Endothelial cell of umbilical vein (primary cell): ENCODE measurements at regions not wholly inside any gene's neighbourhood (a gene's known extent, or its start where the extent isn't known, plus 50 kb on each side); places are given as distances from the start of the nearest gene placed in this dataset.

Source experiments
- CTCF ChIP-seq, 2 donors: IDR thresholded peaks; 1 replicate in 1 of 2; 2 replicates in 1 of 2; pipeline ENCODE4 v1.5.1; 2011; ENCODE audit warnings: low read length in 2 of 2, mild to moderate bottlenecking in 2 of 2, moderate library complexity in 2 of 2, control low read depth in 1 of 2, inconsistent platforms in 1 of 2, low read depth in 1 of 2; ENCODE audit not compliant: insufficient read depth in 1 of 2; ENCODE audit errors: extremely low read depth in 1 of 2
- EZH2 ChIP-seq: IDR thresholded peaks from 2 replicates; pipeline ENCODE4 v1.6.1; 2012; ENCODE audit warnings: borderline replicate concordance, low read depth, mild to moderate bottlenecking, moderate library complexity, low read length, inconsistent platforms; ENCODE audit not compliant: severe bottlenecking
- JUN ChIP-seq: IDR thresholded peaks from 2 replicates; pipeline ENCODE4 v1.6.1; 2011; ENCODE audit warnings: borderline replicate concordance, low read depth; ENCODE audit not compliant: insufficient read length, insufficient read depth
- MAX ChIP-seq: IDR thresholded peaks from 2 replicates; pipeline ENCODE4 v1.6.1; 2011; ENCODE audit not compliant: insufficient read depth, insufficient read length
- MYC ChIP-seq: IDR thresholded peaks from one replicate; pipeline ENCODE4 v1.6.1; 2011; ENCODE audit warnings: mild to moderate bottlenecking, low read depth, low read length
- POLR2A ChIP-seq: IDR thresholded peaks from 2 replicates; pipeline ENCODE4 v1.6.1; 2012; ENCODE audit warnings: low read depth, mild to moderate bottlenecking, control low read depth, low read length
- POLR2AphosphoS5 ChIP-seq: IDR thresholded peaks from 2 replicates; pipeline ENCODE4 v1.6.1; 2012; ENCODE audit warnings: low read depth, mild to moderate bottlenecking, control low read depth, low read length, moderate library complexity; ENCODE audit not compliant: insufficient read depth

- no peak for TF ChIP-seq CTCF (IDR thresholded peaks at IDR 0.05; ENCODE audit: extremely low read depth in 1 of 2, insufficient read depth in 1 of 2, low read depth in 1 of 2, low read length in 2 of 2)
- TF ChIP-seq MAX: no peak
- TF ChIP-seq POLR2A: no peak
- TF ChIP-seq EZH2: no peak
- TF ChIP-seq POLR2AphosphoS5: no peak
- no peak for TF ChIP-seq MYC
- no peak for TF ChIP-seq JUN
Measured at GRCh38 chr20:60789399-60789798, 462.7 kb upstream of the CDH4 start.
